HG02678 (cell line): ENCODE measurements at regions not wholly inside any gene's neighbourhood (a gene's known extent, or its start where the extent isn't known, plus 50 kb on each side); places are given as distances from the start of the nearest gene placed in this dataset.
A peak's percentile ranks its signal among the peaks of the same experiment; 100 is the strongest.

ENCODE experiments used
- ATAC-seq: cut with Tn5 transposase; IDR thresholded peaks from one replicate; pipeline ENCODE4 v1.9.1; 2021; ENCODE audit warnings: mild to moderate bottlenecking, moderate library complexity; ENCODE audit not compliant: unreplicated experiment

GRCh38 chr10:44845361-44846175 lies 65.6 kb upstream of the TMEM72 start:
- ATAC-seq, result no peak

DNA sequence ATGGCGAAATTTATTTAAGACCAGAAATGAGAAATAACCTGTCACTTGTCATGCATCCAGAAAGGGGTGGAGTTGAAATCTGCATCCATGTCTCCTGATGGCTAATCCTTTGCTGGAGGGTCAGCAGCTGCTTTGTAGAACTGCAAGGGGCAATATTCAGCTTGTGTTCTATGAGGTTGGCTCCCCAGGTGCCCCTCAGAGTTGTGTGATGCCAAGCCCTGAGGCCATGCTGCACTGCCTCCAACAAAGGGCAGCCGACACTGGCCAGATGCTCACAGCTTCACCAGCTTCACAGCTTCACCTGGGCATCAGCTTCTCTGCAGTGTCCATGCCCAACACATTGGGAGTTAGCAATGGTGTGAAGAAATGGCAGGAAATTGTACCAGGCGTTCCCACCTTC lies 64.0 kb upstream of the TMEM72 start:
- no peak for ATAC-seq

- ATAC-seq, result no peak
Observed at GRCh38 chr10:44848211-44848610, 62.9 kb upstream of the TMEM72 start.

- ATAC-seq, result no peak
Observed at GRCh38 chr10:44849936-44850335, 61.2 kb upstream of the TMEM72 start.

- no peak for ATAC-seq
Observed at GRCh38 chr10:44850356-44850934, 60.7 kb upstream of the TMEM72 start.

- no peak for ATAC-seq
Observed at GRCh38 chr10:44851413-44851812, 59.7 kb upstream of the TMEM72 start.

DNA sequence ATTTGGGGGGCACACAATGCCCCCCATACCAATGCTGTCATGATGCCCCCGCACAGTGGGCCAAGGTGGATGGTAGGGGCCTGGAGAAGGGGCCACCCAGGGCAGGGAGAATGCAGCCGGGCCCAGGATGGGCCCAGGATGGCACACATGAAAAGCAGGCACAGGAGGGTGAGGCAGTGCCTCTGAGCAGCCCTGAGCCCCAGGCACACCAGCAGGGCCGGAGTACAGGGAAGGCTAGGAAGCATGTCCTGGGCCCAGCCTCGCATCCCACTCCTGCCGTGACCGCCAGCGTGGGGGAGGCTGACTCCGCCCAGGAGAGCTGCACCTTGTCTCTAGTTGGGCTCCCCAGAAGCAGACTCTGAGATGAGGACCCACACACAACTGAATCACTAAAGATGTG lies 59.3 kb upstream of the TMEM72 start:
- ATAC-seq, result no peak

DNA sequence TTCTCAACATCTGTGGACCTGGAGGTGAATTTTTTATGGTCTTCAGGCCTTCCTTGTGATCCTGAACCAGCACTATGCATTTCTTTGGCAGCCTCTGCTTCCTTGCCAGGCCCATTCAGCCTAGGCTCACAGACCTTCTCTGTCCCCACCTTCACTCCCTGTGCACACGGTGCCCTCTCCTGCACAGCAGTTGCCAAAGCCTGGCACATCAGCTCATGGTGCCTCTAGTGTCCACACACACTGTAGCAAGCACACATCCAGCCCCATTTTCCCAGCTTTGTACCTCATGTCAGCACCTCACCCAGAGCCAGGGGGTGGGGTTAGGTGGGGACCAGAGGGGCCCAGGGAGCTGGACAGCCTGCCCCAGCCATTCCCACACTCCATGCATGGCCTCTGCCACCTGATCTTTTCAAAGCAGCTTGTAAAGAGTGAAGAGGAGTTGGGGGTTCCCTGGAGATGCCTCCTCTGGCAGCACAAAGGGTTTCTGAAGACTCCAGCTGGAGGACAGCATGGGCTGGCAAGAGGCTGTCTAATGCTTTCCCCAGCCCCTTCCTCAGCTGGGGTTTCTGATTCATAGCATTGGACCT lies 57.9 kb upstream of the TMEM72 start:
- ATAC-seq, result no peak

DNA sequence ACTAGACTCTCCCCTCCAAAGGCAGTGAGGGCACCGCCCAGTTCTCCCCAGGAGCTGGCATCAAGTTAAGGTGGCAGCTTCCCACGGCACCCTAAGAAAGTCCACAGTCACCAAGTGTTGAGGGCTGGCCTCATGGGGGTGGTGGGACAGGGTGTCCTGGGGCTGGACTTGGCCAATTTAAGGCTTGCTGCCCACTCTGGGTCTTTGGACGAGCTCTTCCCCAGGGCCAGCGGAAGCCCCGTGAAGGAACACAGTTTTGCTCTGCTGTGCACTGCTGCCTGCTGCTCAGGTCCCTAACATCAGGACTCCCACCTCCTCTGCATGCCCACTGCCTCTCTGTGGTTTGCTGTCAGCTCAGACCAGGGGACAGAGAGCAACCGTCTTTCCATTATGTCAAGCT lies 57.3 kb upstream of the TMEM72 start:
- no peak for ATAC-seq

- no peak for ATAC-seq
Observed at GRCh38 chr10:44854693-44855350, 56.3 kb upstream of the TMEM72 start.

GRCh38 chr10:44856696-44857095 lies 54.4 kb upstream of the TMEM72 start:
- ATAC-seq, result no peak

DNA sequence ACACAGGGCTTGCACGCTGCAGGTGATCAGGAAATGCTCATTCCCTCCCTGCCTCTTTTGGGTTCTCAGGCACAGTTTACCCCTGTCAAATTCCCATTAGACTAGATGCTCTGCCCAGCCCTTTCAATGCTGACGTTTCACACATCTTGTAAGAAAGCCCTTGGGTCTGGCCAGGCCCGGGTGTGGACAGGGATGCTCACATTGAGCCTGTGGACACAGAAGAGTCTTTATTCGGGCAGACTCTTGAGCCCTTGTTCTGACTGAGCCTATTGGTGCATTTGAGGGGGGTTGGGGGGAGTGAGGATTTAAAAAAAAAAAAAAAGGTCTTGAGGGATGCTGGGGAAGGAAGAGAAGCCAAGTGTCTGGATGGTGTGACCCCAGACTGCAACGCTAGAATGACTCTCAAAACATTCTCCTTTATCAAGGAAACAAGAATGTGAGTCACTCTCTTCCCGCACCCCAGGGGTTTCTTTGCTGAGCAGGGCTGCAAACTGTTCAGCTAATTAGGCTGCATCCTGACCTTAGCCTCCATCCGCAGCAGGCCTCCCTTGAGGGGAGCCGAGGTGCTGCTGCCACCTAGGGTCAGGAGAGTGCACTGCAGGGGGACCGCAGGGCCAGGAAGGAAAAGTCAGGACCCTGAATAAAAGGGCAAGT lies 53.6 kb upstream of the TMEM72 start:
- peak; percentile 83 for ATAC-seq

GRCh38 chr10:44858017-44858371 lies 53.1 kb upstream of the TMEM72 start:
- ATAC-seq, result no peak

- no peak for ATAC-seq
Observed at GRCh38 chr10:44858988-44859387, 52.1 kb upstream of the TMEM72 start.

GRCh38 chr10:44859546-44860285 lies 51.4 kb upstream of the TMEM72 start:
- no peak for ATAC-seq

GRCh38 chr10:44860811-44861736 lies 50.1 kb upstream of the TMEM72 start:
- no peak for ATAC-seq
